Peyer's patch (tissue), 4 donors: ENCODE measurements at regions not wholly inside any gene's neighbourhood (a gene's known extent, or its start where the extent isn't known, plus 50 kb on each side); places are given as distances from the start of the nearest gene placed in this dataset.
A peak's percentile ranks its signal among the peaks of the same experiment; 100 is the strongest.

Experiments used
- DNase-seq, 3 donors: peaks; one replicate each; pipeline ENCODE4 v3.0.0-alpha.2; 2017 to 2019
- H3K27ac ChIP-seq, 4 donors: fragments of 200-600 bp; sonication (generic); one replicate each; pipeline ENCODE4 v1.5.1; 2016 to 2019
- H3K27me3 ChIP-seq, 2 donors: fragments of 200-600 bp; sonication (generic); one replicate each; pipeline ENCODE4 v1.5.1; 2019
- H3K36me3 ChIP-seq, 3 donors: fragments of 200-600 bp; sonication (generic); one replicate each; pipeline ENCODE4 v1.5.1; 2016 to 2019
- H3K4me1 ChIP-seq, 4 donors: fragments of 200-600 bp; sonication (generic); one replicate each; pipeline ENCODE4 v1.5.1; 2016 to 2019
- H3K4me3 ChIP-seq, 4 donors: fragments of 200-600 bp; sonication (generic); 1 replicate in 3 of 4; 2 replicates in 1 of 4; pipeline ENCODE4 v1.5.1; 2016 to 2019; ENCODE audit warnings: mild to moderate bottlenecking in 1 of 4
- H3K9me3 ChIP-seq, 4 donors: fragments of 200-600 bp; sonication (generic); one replicate each; pipeline ENCODE4 v1.5.1; 2016 to 2019; ENCODE audit warnings: mild to moderate bottlenecking in 1 of 4
- POLR2A ChIP-seq, 2 donors: fragments of 450-650 bp; IDR thresholded peaks; one replicate each; pipeline ENCODE4 v1.5.1; 2017; ENCODE audit warnings: antibody characterized with exemption in 2 of 2, mild to moderate bottlenecking in 2 of 2, moderate library complexity in 2 of 2
- TF ChIP-seq, protein P1 (sequence below), 6 experiments: fragments of 450-650 bp in 4 of 6; fragments of 200-600 bp in 2 of 6; sonication (generic) in 1 of 6; IDR thresholded peaks; one replicate each; pipeline ENCODE4 v1.5.1; 2017 to 2019; ENCODE audit warnings: antibody characterized with exemption in 6 of 6, mild to moderate bottlenecking in 3 of 6, moderate library complexity in 1 of 6

DNA sequence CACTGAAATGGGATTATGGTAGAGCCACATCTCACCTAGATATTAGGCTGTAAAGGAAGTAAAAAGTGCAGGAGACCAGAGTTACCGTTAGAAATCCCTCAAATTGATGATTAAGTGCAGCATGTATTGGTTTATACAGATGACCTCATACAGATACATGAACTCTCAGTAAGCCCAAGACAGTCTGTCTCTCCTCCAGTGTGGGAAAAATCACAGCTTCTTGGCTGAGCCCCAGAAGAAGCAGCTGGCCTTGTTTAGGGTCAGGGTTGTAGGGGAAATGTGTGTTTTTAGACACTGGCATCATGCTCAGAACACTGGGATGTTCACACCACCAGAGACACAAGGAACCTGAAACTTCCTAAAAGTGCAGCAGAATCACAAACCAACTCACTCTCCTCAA is 135.9 kb downstream of the KATNIP start:
- TF ChIP-seq, protein P1, sequence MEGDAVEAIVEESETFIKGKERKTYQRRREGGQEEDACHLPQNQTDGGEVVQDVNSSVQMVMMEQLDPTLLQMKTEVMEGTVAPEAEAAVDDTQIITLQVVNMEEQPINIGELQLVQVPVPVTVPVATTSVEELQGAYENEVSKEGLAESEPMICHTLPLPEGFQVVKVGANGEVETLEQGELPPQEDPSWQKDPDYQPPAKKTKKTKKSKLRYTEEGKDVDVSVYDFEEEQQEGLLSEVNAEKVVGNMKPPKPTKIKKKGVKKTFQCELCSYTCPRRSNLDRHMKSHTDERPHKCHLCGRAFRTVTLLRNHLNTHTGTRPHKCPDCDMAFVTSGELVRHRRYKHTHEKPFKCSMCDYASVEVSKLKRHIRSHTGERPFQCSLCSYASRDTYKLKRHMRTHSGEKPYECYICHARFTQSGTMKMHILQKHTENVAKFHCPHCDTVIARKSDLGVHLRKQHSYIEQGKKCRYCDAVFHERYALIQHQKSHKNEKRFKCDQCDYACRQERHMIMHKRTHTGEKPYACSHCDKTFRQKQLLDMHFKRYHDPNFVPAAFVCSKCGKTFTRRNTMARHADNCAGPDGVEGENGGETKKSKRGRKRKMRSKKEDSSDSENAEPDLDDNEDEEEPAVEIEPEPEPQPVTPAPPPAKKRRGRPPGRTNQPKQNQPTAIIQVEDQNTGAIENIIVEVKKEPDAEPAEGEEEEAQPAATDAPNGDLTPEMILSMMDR (IDR thresholded peaks at IDR 0.05): no peak
- no peak for TF ChIP-seq POLR2A (IDR thresholded peaks at IDR 0.05)
- no peaks in the 10 kb centered on the region for H3K4me1 ChIP-seq
- H3K27me3 ChIP-seq: no peaks in the 10 kb centered on the region
- H3K27ac ChIP-seq: no peak overlapping the region
- H3K36me3 ChIP-seq: peaks cover 0 to 26% (median 0%) of the 10 kb centered on the region in 3 donors
- H3K4me3 ChIP-seq: no peak overlapping the region
- no peaks in the 10 kb centered on the region for H3K9me3 ChIP-seq
- no peak for DNase-seq

DNA sequence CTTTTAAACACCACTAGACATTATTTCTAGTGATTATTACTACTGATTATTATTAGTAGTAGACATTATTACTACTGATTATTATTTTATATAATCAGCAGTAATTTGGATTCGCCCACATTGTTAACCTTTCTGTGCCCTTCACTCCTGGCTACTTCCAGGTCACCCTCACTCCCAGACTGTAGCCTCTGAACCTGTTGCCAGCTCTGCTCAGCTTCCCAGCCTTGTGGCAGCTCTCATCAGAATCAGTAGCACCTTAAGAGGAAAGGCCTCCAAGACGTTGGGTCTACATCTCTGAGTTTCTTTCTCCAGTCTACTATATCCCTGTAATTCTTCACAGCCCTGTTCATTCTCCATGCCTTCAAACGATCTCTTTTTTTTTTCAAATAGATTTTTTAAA is 137.0 kb downstream of the KATNIP start:
- H3K27me3 ChIP-seq: no peaks in the 10 kb centered on the region
- no peak for DNase-seq
- H3K4me3 ChIP-seq: no peak overlapping the region
- no peaks in the 10 kb centered on the region for H3K4me1 ChIP-seq
- no peaks in the 10 kb centered on the region for H3K9me3 ChIP-seq
- H3K27ac ChIP-seq: no peak overlapping the region
- TF ChIP-seq POLR2A (IDR thresholded peaks at IDR 0.05): no peak
- TF ChIP-seq, protein P1 (IDR thresholded peaks at IDR 0.05): no peak
- H3K36me3 ChIP-seq: peaks cover 0 to 16% (median 0%) of the 10 kb centered on the region in 3 donors

DNA sequence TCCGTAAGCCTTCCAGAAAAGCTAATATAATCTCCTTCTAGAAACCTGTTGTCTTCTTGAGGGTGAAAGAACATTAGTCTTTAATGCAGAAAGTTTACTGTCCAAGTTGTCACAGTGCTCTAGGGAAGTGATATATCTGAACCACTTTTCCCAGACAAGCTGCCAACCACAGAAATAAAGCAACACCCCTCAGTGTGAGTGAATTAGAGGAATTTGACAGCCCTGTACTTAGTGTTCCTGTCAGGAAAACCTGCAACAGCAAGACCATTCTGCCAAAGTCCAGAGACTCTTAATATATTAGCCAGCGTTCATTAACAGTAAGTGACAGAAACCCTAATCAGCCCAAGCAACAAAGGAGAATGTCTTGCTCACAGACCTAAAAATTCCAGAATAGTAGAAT is 137.7 kb downstream of the KATNIP start:
- H3K27ac ChIP-seq: no peak overlapping the region
- peaks cover 0 to 9% (median 0%) of the 10 kb centered on the region in 3 donors for H3K36me3 ChIP-seq
- H3K27me3 ChIP-seq: no peaks in the 10 kb centered on the region
- H3K4me1 ChIP-seq: no peaks in the 10 kb centered on the region
- DNase-seq: no peak
- no peak for TF ChIP-seq POLR2A (IDR thresholded peaks at IDR 0.05)
- TF ChIP-seq, protein P1 (IDR thresholded peaks at IDR 0.05): no peak
- H3K9me3 ChIP-seq: no peaks in the 10 kb centered on the region
- no peak overlapping the region for H3K4me3 ChIP-seq

DNA sequence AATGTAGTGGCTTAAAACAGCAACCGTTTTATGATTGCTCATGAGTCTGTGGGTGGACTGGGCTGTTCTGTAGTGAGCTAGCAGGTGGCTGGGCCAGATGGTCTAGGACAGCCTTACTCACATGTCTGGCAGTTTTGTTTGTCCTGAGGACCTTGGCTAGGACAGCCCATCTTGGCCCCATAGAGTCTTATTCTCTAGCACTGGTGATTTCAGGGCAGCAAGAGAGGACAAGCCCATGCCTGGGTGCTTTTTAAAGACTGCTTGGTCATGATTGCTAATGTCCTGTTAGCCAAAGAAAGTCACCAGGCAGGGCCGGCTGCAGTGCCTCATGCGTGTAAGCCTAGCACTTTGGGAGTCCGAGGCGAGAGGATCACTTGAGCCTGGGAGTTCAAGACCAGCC is 139.8 kb downstream of the KATNIP start:
- Histone ChIP-seq H3K4me3 (no peak overlapping the region), H3K27me3 (no peaks in the 10 kb centered on the region), H3K9me3 (no peaks in the 10 kb centered on the region), H3K4me1 (no peaks in the 10 kb centered on the region), H3K27ac (no peak overlapping the region), H3K36me3 (no peaks in the 10 kb centered on the region)
- no peak for TF ChIP-seq POLR2A (IDR thresholded peaks at IDR 0.05)
- TF ChIP-seq, protein P1 (IDR thresholded peaks at IDR 0.05): no peak
- DNase-seq: no peak

DNA sequence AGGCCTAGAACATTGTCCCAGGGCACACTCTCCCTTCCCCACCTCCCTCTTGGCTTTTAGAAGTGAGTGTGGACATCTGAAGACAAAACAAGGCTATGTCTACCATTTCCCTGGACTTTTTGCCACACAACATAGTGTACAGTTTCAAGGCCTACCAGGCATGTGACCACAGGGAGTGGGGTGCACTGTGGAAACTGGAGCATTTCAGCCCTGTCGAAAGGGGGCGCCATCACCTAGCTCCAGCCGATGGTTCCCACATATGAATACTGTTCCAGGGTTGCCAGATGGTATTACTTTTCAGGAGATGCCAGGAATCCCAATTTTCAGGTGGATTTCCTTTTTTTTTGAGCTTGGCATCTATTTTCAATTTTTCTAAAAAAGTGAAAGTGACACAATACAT is 140.7 kb downstream of the KATNIP start:
- Histone ChIP-seq H3K27me3 (no peaks in the 10 kb centered on the region), H3K9me3 (no peaks in the 10 kb centered on the region), H3K36me3 (no peaks in the 10 kb centered on the region), H3K4me1 (no peaks in the 10 kb centered on the region), H3K4me3 (no peak overlapping the region), H3K27ac (no peak overlapping the region)
- DNase-seq: peak in 2 of 3 donors; percentile 51 to 71
- TF ChIP-seq, protein P1 (IDR thresholded peaks at IDR 0.05): peak in 4 of 6 experiments; percentile 43 to 67 (median 64)
- no peak for TF ChIP-seq POLR2A (IDR thresholded peaks at IDR 0.05)

DNA sequence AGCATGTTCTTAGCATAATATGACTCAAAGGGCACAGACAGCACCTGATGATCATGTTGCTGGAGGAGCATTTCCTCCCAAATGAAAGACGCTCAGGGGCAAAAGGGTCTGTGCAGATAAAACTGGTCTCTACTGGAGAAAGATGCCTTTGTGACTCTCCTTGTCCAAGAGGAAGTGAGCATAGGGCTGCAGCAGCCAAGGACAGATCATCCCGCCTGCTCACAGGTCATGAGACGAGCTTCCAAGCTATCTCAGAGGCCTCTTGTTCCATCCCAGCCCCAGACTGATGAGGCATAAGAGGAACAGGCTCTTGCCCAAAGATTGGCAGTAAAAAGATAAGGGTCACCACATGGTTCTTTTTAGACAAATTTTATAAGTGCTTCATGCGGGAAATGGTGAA is 141.8 kb downstream of the KATNIP start:
- TF ChIP-seq, protein P1 (IDR thresholded peaks at IDR 0.05): no peak
- TF ChIP-seq POLR2A (IDR thresholded peaks at IDR 0.05): no peak
- H3K4me1 ChIP-seq: no peaks in the 10 kb centered on the region
- no peak overlapping the region for H3K27ac ChIP-seq
- H3K9me3 ChIP-seq: no peaks in the 10 kb centered on the region
- no peaks in the 10 kb centered on the region for H3K27me3 ChIP-seq
- no peak overlapping the region for H3K4me3 ChIP-seq
- no peak for DNase-seq
- no peaks in the 10 kb centered on the region for H3K36me3 ChIP-seq
